ENCODE measurements at regions not wholly inside any gene's neighbourhood (a gene's known extent, or its start where the extent isn't known, plus 50 kb on each side); places are given as distances from the start of the nearest gene placed in this dataset.

GRCh38 chr7:156400046-156400445 lies 240.5 kb upstream of the RNF32 start:
- 60 to 63% methylated on average over 5 of the region's 5 CpGs for WGBS, 2 donors
- no peak for DNase-seq
- no peak for TF ChIP-seq CTCF (IDR thresholded peaks at IDR 0.05)
- intact Hi-C loops (cut with DNase I): no loop called here
- H3K4me3 ChIP-seq: no peak overlapping the region
- ATAC-seq: no peak
- H3K36me3 ChIP-seq: no peaks in the 10 kb centered on the region
- H3K27ac ChIP-seq: no peak overlapping the region
- no peaks in the 10 kb centered on the region for H3K4me1 ChIP-seq
- H3K9me3 ChIP-seq: peaks cover 0 to 2% (median 0%) of the 10 kb centered on the region in 11 donors
- H3K27me3 ChIP-seq: peaks cover 0 to 16% (median 4%) of the 10 kb centered on the region in 7 donors

DNA sequence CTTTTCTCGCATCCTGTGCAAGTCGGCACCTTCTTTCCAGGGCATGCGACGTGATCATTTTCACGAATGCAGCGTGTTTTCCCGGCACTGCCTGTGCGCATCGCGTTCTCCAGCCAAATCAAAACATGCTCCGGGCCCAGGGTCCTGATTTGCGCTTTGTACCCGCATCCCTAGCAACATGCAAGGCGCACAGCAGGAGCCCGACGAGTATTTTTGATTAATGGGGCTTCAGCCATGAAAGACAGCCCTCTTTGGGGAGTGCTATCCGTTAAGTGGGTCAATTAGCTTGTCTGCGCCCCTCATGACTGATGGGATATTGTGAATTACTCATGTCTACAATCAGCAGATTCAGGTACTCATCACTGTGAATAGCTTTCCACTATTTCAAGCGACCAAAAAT lies 243.3 kb upstream of the RNF32 start:
- Histone ChIP-seq H3K4me1 (no peaks in the 10 kb centered on the region), H3K36me3 (no peaks in the 10 kb centered on the region), H3K4me3 (no peak overlapping the region), H3K27me3 (peaks cover 0 to 19% (median 4%) of the 10 kb centered on the region in 7 donors), H3K27ac (no peak overlapping the region), H3K9me3 (peaks cover 0 to 13% (median 0%) of the 10 kb centered on the region in 11 donors)
- WGBS, 2 donors: 76% methylated on average over 19 of the region's 19 CpGs
- no peak for TF ChIP-seq CTCF (IDR thresholded peaks at IDR 0.05)
- intact Hi-C loops (cut with DNase I): no loop called here
- DNase-seq (no peak), ATAC-seq (no peak)

- no peak for DNase-seq
- no peak overlapping the region for H3K27ac ChIP-seq
Observed at GRCh38 chr7:156389116-156389692, 251.4 kb upstream of the RNF32 start.

GRCh38 chr7:156386097-156386496 lies 254.5 kb upstream of the RNF32 start:
- ATAC-seq (no peak), DNase-seq (no peak)
- TF ChIP-seq CTCF (IDR thresholded peaks at IDR 0.05): no peak
- Histone ChIP-seq H3K27me3 (peaks cover 0 to 20% (median 12%) of the 10 kb centered on the region in 7 donors), H3K9me3 (no peaks in the 10 kb centered on the region), H3K27ac (no peak overlapping the region), H3K4me1 (no peaks in the 10 kb centered on the region), H3K36me3 (no peaks in the 10 kb centered on the region), H3K4me3 (no peak overlapping the region)
- intact Hi-C loops (cut with DNase I): no loop called here
- WGBS, 2 donors: 5 to 7% methylated on average over 6 of the region's 6 CpGs

More at GRCh38 chr7:156389116-156389692, 251.4 kb upstream of the RNF32 start:
- H3K4me1 ChIP-seq: no peaks in the 10 kb centered on the region
- peaks cover 0 to 16% (median 3%) of the 10 kb centered on the region in 7 donors for H3K27me3 ChIP-seq
- 86 to 88% methylated on average over 24 of the region's 24 CpGs for WGBS, 2 donors
- no peak overlapping the region for H3K4me3 ChIP-seq
- H3K36me3 ChIP-seq: no peaks in the 10 kb centered on the region
- intact Hi-C loops (cut with DNase I): no loop called here
- no peak for TF ChIP-seq CTCF (IDR thresholded peaks at IDR 0.05)
- H3K9me3 ChIP-seq: peaks cover 0 to 14% (median 0%) of the 10 kb centered on the region in 11 donors
- ATAC-seq: no peak

All from heart right ventricle (tissue), 16 donors.